PC-3 (cell line): ENCODE measurements at regions not wholly inside any gene's neighbourhood (a gene's known extent, or its start where the extent isn't known, plus 50 kb on each side); places are given as distances from the start of the nearest gene placed in this dataset.

Experiments used
- ATAC-seq: fragments of 200-7000 bp; cut with Tn5 transposase; 2 replicates; pipeline ENCODE4 v1.9.1; 2020; ENCODE audit warnings: mild to moderate bottlenecking, moderate library complexity
- BruUV-seq: library from RNA; stranded (reverse); fragments of 400-500 nt; replicated peaks from 2 replicates; lab custom pipeline; 2021; lab: Mats Ljungman, UMichigan
- CTCF ChIA-PET: fragments of 300-600 bp; sonication (Branson Sonifier 250); formaldehyde crosslinking; loops from one replicate; lab custom pipeline; 2022; ENCODE audit warnings: antibody characterized with exemption; lab: Charles Lee
- POLR2A ChIA-PET: fragments of 300-600 bp; sonication (Branson Sonifier 250); formaldehyde crosslinking; loops from one replicate; lab custom pipeline; 2022; ENCODE audit warnings: antibody characterized with exemption; ENCODE audit not compliant: unreplicated experiment; lab: Charles Lee
- DNase-seq: peaks from one replicate; pipeline ENCODE4 v3.0.0-alpha.2; 2015
- H2AFZ ChIP-seq: fragments of 300-600 bp; sonication (generic); 2 replicates; pipeline ENCODE4 v1.6.0; 2016; ENCODE audit warnings: antibody characterized with exemption, low read length
- H3F3A ChIP-seq: fragments of 300-600 bp; sonication (generic); one replicate; pipeline ENCODE4 v1.6.0; 2017; ENCODE audit warnings: antibody characterized with exemption, low read length, control low read depth, mild to moderate bottlenecking; ENCODE audit not compliant: unreplicated experiment
- H3K27ac ChIP-seq: fragments of 300-600 bp; sonication (generic); 2 replicates; pipeline ENCODE4 v1.5.1; 2016; ENCODE audit warnings: mild to moderate bottlenecking, low read length
- H3K27me3 ChIP-seq: fragments of 300-600 bp; sonication (generic); 2 replicates; pipeline ENCODE4 v1.6.1; 2016; ENCODE audit warnings: low read length, mixed read lengths
- H3K36me3 ChIP-seq: fragments of 300-600 bp; sonication (generic); 2 replicates; pipeline ENCODE4 v1.6.1; 2016; ENCODE audit warnings: low read depth, mixed run types, low read length, mixed read lengths
- H3K4me1 ChIP-seq: fragments of 300-600 bp; sonication (generic); 2 replicates; pipeline ENCODE4 v1.5.1; 2016; ENCODE audit warnings: low read length; ENCODE audit not compliant: insufficient read depth
- H3K4me2 ChIP-seq: fragments of 300-600 bp; sonication (generic); 2 replicates; pipeline ENCODE4 v1.6.0; 2016; ENCODE audit warnings: low read length
- H3K4me3 ChIP-seq: fragments of 300-600 bp; sonication (generic); 2 replicates; pipeline ENCODE4 v1.5.1; 2016; ENCODE audit warnings: mild to moderate bottlenecking, low read length, mixed read lengths
- H3K79me2 ChIP-seq: fragments of 300-600 bp; sonication (generic); 2 replicates; pipeline ENCODE4 v1.6.1; 2017; ENCODE audit warnings: low read length, mixed read lengths
- H3K9ac ChIP-seq: fragments of 300-600 bp; sonication (generic); 2 replicates; pipeline ENCODE4 v1.6.0; 2016; ENCODE audit warnings: mild to moderate bottlenecking, low read length
- H3K9me2 ChIP-seq: fragments of 300-600 bp; sonication (generic); replicated peaks from 2 replicates; pipeline ENCODE4 v1.6.1; 2016; ENCODE audit warnings: mixed run types, low read length, mixed read lengths
- H3K9me3 ChIP-seq: fragments of 300-600 bp; sonication (generic); 2 replicates; pipeline ENCODE4 v1.6.1; 2016; ENCODE audit warnings: low read length, mixed read lengths
- H4K20me1 ChIP-seq: fragments of 300-600 bp; sonication (generic); 2 replicates; pipeline ENCODE4 v1.6.1; 2016; ENCODE audit warnings: low read length, mixed read lengths
- EZH2 ChIP-seq: fragments of 300-600 bp; sonication (generic); IDR thresholded peaks from one replicate; pipeline ENCODE4 v1.6.1; 2017; ENCODE audit warnings: antibody characterized with exemption, mild to moderate bottlenecking, low read length; ENCODE audit not compliant: unreplicated experiment
- EZH2phosphoT487 ChIP-seq: fragments of 300-600 bp; sonication (generic); IDR thresholded peaks from 2 replicates; pipeline ENCODE4 v1.6.1; 2018; ENCODE audit warnings: mild to moderate bottlenecking, antibody characterized with exemption, low read length, borderline replicate concordance
- intact Hi-C: fragments of 100-400 bp; cut with micrococcal nuclease; formaldehyde crosslinking; loops from 2 replicates; pipeline ENCODE4 v1.9.0; 2023
- TF ChIP-seq, protein P1 (sequence below): fragments of 300-600 bp; sonication (generic); conservative IDR thresholded peaks from 2 replicates; pipeline ENCODE4 v1.5.1; 2017; ENCODE audit warnings: antibody characterized with exemption, low read depth, mild to moderate bottlenecking, low read length

DNA sequence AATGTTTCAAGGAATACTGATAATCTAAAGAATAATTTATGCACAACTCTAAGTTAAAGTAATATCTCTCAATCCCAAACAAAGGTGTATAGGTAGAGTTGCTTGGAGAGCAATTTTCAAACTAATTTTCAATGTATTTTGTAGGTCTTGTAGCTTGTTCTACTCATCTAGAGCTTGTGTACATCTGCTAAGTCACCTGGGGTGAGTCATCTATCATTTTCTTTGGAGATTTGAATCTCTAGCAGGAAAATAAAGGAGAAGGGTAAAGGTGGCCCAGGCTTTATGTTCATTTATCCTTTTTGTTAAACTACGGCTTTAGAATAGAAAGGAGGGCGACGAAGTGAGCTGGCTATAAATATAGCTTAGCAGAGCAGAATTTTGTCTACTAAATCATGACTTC lies 76.8 kb upstream of the THUMPD2 start:
- CTCF ChIA-PET: no interaction called here
- intact Hi-C loops: no loop called here

GRCh38 chr2:39854771-39855170 lies 75.7 kb upstream of the THUMPD2 start:
- Histone ChIP-seq H3K9me2 (no peaks in the 10 kb centered on the region), H3K4me2 (no peak overlapping the region), H3K27ac (no peak overlapping the region), H3F3A (no peaks in the 10 kb centered on the region), H3K27me3 (no peaks in the 10 kb centered on the region), H3K36me3 (no peaks in the 10 kb centered on the region), H4K20me1 (no peaks in the 10 kb centered on the region), H3K9ac (no peak overlapping the region), H3K79me2 (no peaks in the 10 kb centered on the region), H3K9me3 (no peaks in the 10 kb centered on the region), H3K4me1 (peaks cover 25% of the 10 kb centered on the region), H2AFZ (no peak overlapping the region), H3K4me3 (no peak overlapping the region)
- no TSS peak for BruUV-seq
- DNase-seq: no peak
- intact Hi-C loops: loop anchor here (5.0 kb wide), 1 partner anchor 58 kb away; no protein-coding TSS in a partner anchor
- TF ChIP-seq EZH2phosphoT487 (no peak), EZH2 (no peak)
- TF ChIP-seq, protein P1, sequence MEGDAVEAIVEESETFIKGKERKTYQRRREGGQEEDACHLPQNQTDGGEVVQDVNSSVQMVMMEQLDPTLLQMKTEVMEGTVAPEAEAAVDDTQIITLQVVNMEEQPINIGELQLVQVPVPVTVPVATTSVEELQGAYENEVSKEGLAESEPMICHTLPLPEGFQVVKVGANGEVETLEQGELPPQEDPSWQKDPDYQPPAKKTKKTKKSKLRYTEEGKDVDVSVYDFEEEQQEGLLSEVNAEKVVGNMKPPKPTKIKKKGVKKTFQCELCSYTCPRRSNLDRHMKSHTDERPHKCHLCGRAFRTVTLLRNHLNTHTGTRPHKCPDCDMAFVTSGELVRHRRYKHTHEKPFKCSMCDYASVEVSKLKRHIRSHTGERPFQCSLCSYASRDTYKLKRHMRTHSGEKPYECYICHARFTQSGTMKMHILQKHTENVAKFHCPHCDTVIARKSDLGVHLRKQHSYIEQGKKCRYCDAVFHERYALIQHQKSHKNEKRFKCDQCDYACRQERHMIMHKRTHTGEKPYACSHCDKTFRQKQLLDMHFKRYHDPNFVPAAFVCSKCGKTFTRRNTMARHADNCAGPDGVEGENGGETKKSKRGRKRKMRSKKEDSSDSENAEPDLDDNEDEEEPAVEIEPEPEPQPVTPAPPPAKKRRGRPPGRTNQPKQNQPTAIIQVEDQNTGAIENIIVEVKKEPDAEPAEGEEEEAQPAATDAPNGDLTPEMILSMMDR: no peak
- ChIA-PET CTCF (no interaction called here), POLR2A (no interaction called here)
- no peak for ATAC-seq

More for the DNA sequence above, 76.8 kb upstream of the THUMPD2 start:
- Histone ChIP-seq H2AFZ (no peak overlapping the region), H3K4me2 (0 out of 2 replicates have a peak overlapping the region, but pooled peaks have one; percentile 15), H3K4me1 (peaks cover 20% of the 10 kb centered on the region), H3K9ac (no peak overlapping the region), H4K20me1 (no peaks in the 10 kb centered on the region), H3F3A (no peaks in the 10 kb centered on the region), H3K36me3 (no peaks in the 10 kb centered on the region), H3K9me3 (no peaks in the 10 kb centered on the region), H3K79me2 (no peaks in the 10 kb centered on the region), H3K9me2 (no peaks in the 10 kb centered on the region), H3K27me3 (no peaks in the 10 kb centered on the region), H3K4me3 (no peak overlapping the region), H3K27ac (no peak overlapping the region)
- POLR2A ChIA-PET: no interaction called here
- peak; percentile 69 for DNase-seq
- peak; percentile 81 for ATAC-seq
- no TSS peak for BruUV-seq
- TF ChIP-seq EZH2phosphoT487 (no peak), EZH2 (no peak)
- TF ChIP-seq, protein P1: no peak

DNA sequence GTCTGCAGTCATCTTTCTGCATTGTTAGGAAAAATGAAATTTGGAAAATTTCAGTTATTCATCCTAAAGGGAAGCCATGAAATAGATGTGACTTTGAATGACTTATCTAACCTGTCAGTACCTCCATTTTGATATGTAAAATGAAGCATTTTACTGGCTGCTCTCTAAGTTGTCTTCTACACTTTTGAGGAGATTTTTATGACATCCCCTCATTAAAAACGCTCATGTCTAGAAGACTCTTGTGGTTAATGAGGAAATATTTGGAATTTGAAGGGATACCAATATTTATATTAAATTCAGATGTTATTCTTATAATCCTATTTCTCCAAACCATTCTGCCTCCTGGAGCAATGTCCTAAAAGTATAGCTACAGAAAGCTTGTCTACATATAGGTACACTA lies 73.8 kb upstream of the THUMPD2 start:
- Histone ChIP-seq H3K9me2 (no peaks in the 10 kb centered on the region), H2AFZ (no peak overlapping the region), H3K4me1 (peaks cover 25% of the 10 kb centered on the region), H3K27me3 (no peaks in the 10 kb centered on the region), H3K9me3 (no peaks in the 10 kb centered on the region), H3K9ac (no peak overlapping the region), H3K27ac (no peak overlapping the region), H3F3A (no peaks in the 10 kb centered on the region), H4K20me1 (no peaks in the 10 kb centered on the region), H3K79me2 (no peaks in the 10 kb centered on the region), H3K36me3 (no peaks in the 10 kb centered on the region), H3K4me3 (no peak overlapping the region), H3K4me2 (no peak overlapping the region)
- no TSS peak for BruUV-seq
- DNase-seq (no peak), ATAC-seq (no peak)
- ChIA-PET CTCF (no interaction called here), POLR2A (no interaction called here)
- intact Hi-C loops: loop anchor here (5.0 kb wide), 1 partner anchor 59 kb away; no protein-coding TSS in a partner anchor
- TF ChIP-seq EZH2phosphoT487 (no peak), EZH2 (no peak)
- TF ChIP-seq, protein P1: no peak
